ENCODE measurements at regions not wholly inside any gene's neighbourhood (a gene's known extent, or its start where the extent isn't known, plus 50 kb on each side); places are given as distances from the start of the nearest gene placed in this dataset.

DNA sequence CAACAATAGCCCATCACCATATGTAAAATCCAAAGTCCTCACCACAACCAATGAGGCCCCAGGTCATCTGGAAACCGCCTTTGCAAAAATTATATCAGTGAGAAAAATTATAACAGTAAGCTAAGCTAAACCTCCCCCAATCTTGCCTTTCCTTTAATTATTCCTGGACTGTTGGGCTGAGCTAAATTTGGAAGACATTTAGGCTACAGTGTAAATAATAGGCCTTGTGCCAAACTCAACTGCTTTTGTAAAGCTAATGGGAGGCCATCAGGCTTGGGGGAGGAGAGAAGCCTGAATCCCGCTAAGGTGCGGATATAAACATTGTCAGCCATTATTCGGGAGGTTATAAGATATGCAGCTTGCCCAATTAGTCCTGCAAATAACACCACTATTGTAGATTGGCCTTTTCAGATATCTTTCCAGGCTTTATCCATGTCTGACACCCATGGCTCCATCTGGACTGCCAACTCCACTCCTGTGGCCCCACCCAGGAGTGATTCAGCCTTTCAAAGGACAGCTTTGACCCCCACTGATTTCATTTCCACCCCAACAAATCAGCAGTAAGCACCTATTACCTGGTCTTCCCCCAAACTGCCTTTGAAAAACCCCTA is 53.0 kb upstream of the CA12 start:
- intact Hi-C loops (cut with DNase I; ENCODE audit: low total_unique reads): no loop called here
- Histone ChIP-seq H3K36me3 (no peaks in the 10 kb centered on the region), H3K4me1 (peaks cover 19 to 31% (median 25%) of the 10 kb centered on the region in 4 donors), H3K27me3 (no peaks in the 10 kb centered on the region), H3K9me3 (no peaks in the 10 kb centered on the region), H3K27ac (no peak overlapping the region), H3K4me3 (no peak overlapping the region)
- DNase-seq: peak in 1 of 2 donors; percentile 54
- 35 to 60% (median 45%) methylated on average over 4 of the region's 4 CpGs for WGBS, 5 donors
- TF ChIP-seq POLR2A (IDR thresholded peaks at IDR 0.05) (no peak), POLR2AphosphoS5 (IDR thresholded peaks at IDR 0.05) (no peak), EP300 (IDR thresholded peaks at IDR 0.05) (no peak)
- TF ChIP-seq, protein P1, sequence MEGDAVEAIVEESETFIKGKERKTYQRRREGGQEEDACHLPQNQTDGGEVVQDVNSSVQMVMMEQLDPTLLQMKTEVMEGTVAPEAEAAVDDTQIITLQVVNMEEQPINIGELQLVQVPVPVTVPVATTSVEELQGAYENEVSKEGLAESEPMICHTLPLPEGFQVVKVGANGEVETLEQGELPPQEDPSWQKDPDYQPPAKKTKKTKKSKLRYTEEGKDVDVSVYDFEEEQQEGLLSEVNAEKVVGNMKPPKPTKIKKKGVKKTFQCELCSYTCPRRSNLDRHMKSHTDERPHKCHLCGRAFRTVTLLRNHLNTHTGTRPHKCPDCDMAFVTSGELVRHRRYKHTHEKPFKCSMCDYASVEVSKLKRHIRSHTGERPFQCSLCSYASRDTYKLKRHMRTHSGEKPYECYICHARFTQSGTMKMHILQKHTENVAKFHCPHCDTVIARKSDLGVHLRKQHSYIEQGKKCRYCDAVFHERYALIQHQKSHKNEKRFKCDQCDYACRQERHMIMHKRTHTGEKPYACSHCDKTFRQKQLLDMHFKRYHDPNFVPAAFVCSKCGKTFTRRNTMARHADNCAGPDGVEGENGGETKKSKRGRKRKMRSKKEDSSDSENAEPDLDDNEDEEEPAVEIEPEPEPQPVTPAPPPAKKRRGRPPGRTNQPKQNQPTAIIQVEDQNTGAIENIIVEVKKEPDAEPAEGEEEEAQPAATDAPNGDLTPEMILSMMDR (IDR thresholded peaks at IDR 0.05): no peak

DNA sequence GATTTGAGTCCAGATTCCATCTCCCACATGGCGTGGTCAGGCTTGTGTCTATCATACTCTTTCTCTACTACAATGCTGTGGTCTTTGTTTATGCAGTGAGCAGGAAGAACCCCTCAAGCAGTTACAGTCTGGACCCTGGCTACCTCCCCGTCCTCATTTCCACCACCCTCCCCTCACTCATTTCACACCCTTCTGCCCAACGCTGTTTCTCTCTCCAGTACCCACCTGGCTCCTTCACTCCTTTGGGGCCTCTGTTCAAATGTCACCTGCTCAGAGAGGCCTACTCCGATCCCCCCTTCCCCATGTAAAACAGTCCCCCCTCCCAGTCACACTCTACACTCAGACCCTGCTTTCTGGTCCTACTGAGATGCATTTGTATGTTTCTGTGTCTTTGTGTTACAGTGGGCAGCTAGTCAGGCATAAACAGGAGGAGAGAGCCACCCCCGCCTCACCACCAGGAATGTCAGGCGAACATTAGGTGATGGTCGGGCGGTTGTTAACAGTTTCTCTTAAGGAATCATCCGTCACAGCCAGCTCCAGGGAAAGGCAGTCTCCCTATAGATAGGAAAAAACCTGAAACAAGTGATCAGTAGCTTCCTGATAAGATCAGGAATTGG is 53.7 kb upstream of the CA12 start:
- TF ChIP-seq POLR2A (IDR thresholded peaks at IDR 0.05) (no peak), EP300 (IDR thresholded peaks at IDR 0.05) (no peak), POLR2AphosphoS5 (IDR thresholded peaks at IDR 0.05) (no peak)
- TF ChIP-seq, protein P1 (IDR thresholded peaks at IDR 0.05): no peak
- no peak overlapping the region for H3K4me3 ChIP-seq
- WGBS, 5 donors: 96 to 98% (median 98%) methylated on average over 9 of the region's 9 CpGs
- H3K27me3 ChIP-seq: no peaks in the 10 kb centered on the region
- H3K9me3 ChIP-seq: no peaks in the 10 kb centered on the region
- intact Hi-C loops (cut with DNase I; ENCODE audit: low total_unique reads): no loop called here
- DNase-seq: no peak
- no peak overlapping the region for H3K27ac ChIP-seq
- peaks cover 19 to 31% (median 25%) of the 10 kb centered on the region in 4 donors for H3K4me1 ChIP-seq
- H3K36me3 ChIP-seq: no peaks in the 10 kb centered on the region

DNA sequence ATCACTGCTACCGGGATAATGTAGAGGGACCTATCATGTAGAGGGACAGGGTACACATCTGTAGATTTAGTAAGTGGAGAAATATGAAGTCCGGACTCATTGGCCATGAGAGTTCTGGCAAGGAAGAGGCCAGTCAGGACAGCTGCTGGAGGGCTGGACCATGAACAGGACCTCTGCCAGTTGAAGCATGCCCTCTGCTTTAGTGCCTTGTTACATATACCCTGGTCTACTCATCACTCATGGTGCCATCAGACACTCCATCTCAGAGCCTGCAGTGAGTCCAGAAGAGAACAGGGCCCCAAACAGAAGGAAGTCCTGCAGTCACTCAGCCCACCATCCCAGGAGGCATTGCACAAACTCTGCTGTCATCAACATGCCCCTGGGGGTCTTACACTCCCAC is 54.7 kb upstream of the CA12 start:
- intact Hi-C loops (cut with DNase I; ENCODE audit: low total_unique reads): no loop called here
- Histone ChIP-seq H3K27me3 (no peaks in the 10 kb centered on the region), H3K27ac (peak overlapping the region in 3 of 5 donors; percentile 48 to 68 (median 61)), H3K36me3 (no peaks in the 10 kb centered on the region), H3K4me1 (peaks cover 19 to 31% (median 25%) of the 10 kb centered on the region in 4 donors), H3K9me3 (no peaks in the 10 kb centered on the region), H3K4me3 (no peak overlapping the region)
- WGBS, 5 donors: 76 to 88% (median 79%) methylated on average over 2 of the region's 2 CpGs
- TF ChIP-seq, protein P1 (IDR thresholded peaks at IDR 0.05): no peak
- no peak for TF ChIP-seq EP300 (IDR thresholded peaks at IDR 0.05)
- TF ChIP-seq POLR2AphosphoS5 (IDR thresholded peaks at IDR 0.05): no peak
- TF ChIP-seq POLR2A (IDR thresholded peaks at IDR 0.05): no peak
- DNase-seq: no peak

DNA sequence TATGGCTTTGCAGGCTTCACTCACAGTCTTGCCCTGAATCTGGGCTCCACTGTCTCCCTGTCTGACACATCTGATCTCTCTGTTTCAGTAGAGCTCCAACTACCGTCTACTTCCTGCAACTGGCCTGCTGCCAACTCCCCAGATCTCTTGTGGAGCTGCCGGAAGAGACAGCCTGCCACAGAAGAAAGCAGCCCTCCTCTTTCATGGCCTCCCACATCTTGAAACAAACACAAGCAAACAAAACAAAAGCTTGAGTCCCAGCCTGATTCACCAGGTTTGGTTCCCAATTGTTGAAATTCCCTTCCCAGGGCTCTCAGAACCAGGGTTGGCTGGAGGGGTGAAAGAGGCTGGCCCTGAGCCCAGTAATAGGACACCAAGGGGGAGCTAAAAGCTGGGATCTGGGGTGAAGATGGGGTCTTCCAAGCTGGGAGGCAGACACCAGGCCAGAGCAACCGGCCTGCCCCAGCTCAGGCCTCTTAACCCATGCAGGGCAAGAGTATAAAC is 55.3 kb upstream of the CA12 start:
- peak; percentile 86 to 94 for DNase-seq
- Histone ChIP-seq H3K36me3 (no peaks in the 10 kb centered on the region), H3K27ac (peak overlapping the region in 3 of 5 donors; percentile 48 to 68 (median 61)), H3K4me1 (peaks cover 19 to 31% (median 25%) of the 10 kb centered on the region in 4 donors), H3K4me3 (no peak overlapping the region), H3K27me3 (no peaks in the 10 kb centered on the region), H3K9me3 (no peaks in the 10 kb centered on the region)
- 6 to 18% (median 11%) methylated on average over 3 of the region's 3 CpGs for WGBS, 5 donors
- no peak for TF ChIP-seq EP300 (IDR thresholded peaks at IDR 0.05)
- TF ChIP-seq POLR2A (IDR thresholded peaks at IDR 0.05): no peak
- TF ChIP-seq, protein P1 (IDR thresholded peaks at IDR 0.05): no peak
- no peak for TF ChIP-seq POLR2AphosphoS5 (IDR thresholded peaks at IDR 0.05)
- intact Hi-C loops (cut with DNase I; ENCODE audit: low total_unique reads): no loop called here

Data from stomach (tissue), 8 donors.